Urinary bladder (tissue), 3 donors: ENCODE measurements at regions not wholly inside any gene's neighbourhood (a gene's known extent, or its start where the extent isn't known, plus 50 kb on each side); places are given as distances from the start of the nearest gene placed in this dataset.
"Not testable (repeated sequence)": the region's sequence is repeated elsewhere in the genome, so short reads cannot be mapped to it uniquely, and the experiment has no call there.

ENCODE experiments used
- DNase-seq: peaks from one replicate; pipeline ENCODE4 v3.0.0-alpha.2; 2015; ENCODE audit errors: extremely low spot score
- H3K27ac ChIP-seq: one replicate; pipeline ENCODE4 v1.5.1; 2013; ENCODE audit warnings: low read depth, mild to moderate bottlenecking, moderate library complexity
- H3K36me3 ChIP-seq: one replicate; pipeline ENCODE4 v1.6.1; 2013; ENCODE audit warnings: mild to moderate bottlenecking, moderate library complexity; ENCODE audit not compliant: insufficient read depth
- H3K4me1 ChIP-seq: one replicate; pipeline ENCODE4 v1.6.1; 2013; ENCODE audit warnings: mild to moderate bottlenecking, moderate library complexity; ENCODE audit not compliant: insufficient read depth
- H3K4me3 ChIP-seq: one replicate; pipeline ENCODE4 v1.5.1; 2013; ENCODE audit warnings: low read depth, low read length
- WGBS: extraction: QIAGEN DNeasy Blood & Tissue Kit; methylation state at CpG from one replicate; pipeline ENCODE4 v1.1.7; 2013; 5-methylcytosine and 5-hydroxymethylcytosine counted together
- donor health status: healthy with polysubstance abuse.
- donor health status: healthy.

DNA sequence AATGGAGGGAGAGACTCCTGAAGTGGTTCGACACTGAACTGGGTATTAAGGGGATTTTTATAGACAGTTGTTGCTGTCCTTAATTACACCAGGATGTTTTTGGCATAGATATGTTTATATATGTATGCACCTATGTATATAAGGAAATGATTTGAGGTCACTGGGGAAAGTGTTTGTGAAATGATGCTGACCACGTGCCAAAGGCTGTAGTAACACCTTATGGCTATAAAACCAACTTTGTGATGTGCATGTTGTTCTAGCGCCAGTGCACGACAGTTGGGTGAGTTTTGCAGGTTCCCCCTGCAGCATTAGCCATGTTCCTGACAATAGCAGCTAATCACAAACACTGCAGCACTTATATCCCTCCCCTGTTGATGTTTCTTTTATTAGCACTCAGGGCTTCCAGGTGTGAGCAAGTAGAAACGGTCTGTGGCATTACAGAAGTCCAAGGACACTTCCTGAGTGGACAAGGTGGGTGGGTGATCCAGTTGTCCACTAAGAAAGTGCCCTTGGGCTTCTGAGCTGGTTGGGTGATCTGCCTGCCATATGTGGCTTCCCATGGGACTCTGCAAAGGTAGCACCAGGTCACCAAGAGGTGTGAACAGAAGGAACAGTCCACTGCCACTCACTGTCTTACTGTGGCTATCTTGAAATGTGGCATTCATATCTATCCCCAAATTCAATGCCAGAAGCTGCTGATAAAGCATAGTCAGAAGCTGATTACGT lies 63.0 kb upstream of the RBM24 start:
- no peaks in the 10 kb centered on the region for H3K36me3 ChIP-seq
- H3K4me1 ChIP-seq = no peaks in the 10 kb centered on the region
- WGBS = 73% methylated on average over 6 of the region's 6 CpGs
- no peak for DNase-seq
- no peak overlapping the region for H3K4me3 ChIP-seq
- H3K27ac ChIP-seq = no peak overlapping the region

DNA sequence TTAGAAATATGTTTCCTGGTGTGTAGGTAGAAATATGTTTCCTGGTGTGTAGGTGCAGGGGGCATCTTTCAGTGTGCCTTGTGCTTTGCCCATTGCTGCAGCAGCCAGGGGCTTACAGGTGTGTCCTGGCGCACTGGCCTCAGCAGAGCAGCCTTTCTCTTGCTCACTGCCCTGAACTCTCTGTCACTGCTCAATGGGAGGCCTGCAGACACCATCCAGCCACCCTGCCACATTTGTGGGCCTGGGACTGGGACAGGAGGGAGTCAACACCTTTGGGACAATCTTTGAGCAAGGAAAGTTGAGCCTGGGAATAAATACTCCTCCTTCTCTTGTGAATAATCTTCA lies 62.4 kb upstream of the RBM24 start:
- 95% methylated on average over 1 of the region's 1 CpG for WGBS
- Histone ChIP-seq H3K4me1 (no peaks in the 10 kb centered on the region), H3K4me3 (no peak overlapping the region), H3K36me3 (no peaks in the 10 kb centered on the region), H3K27ac (no peak overlapping the region)
- DNase-seq = no peak

DNA sequence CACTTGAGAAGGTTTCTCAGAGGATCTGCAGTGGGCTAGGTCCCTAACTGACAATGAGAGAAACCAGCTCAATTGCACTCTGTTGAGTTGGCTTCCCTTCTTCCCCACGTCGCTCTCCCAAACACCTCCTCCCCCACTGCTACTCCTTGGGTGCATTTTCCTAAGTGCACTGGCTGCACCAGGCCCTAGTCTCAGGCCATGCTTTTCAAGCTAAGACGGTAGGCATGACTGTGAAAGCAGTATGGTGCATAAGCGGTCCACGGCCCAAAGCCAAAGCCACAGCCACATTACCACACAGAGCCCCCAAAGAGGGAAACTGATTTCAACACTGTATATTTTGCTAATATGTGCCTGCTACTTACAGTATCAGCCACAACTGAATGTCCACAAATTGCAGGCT lies 62.1 kb upstream of the RBM24 start:
- 87% methylated on average over 5 of the region's 5 CpGs for WGBS

DNA sequence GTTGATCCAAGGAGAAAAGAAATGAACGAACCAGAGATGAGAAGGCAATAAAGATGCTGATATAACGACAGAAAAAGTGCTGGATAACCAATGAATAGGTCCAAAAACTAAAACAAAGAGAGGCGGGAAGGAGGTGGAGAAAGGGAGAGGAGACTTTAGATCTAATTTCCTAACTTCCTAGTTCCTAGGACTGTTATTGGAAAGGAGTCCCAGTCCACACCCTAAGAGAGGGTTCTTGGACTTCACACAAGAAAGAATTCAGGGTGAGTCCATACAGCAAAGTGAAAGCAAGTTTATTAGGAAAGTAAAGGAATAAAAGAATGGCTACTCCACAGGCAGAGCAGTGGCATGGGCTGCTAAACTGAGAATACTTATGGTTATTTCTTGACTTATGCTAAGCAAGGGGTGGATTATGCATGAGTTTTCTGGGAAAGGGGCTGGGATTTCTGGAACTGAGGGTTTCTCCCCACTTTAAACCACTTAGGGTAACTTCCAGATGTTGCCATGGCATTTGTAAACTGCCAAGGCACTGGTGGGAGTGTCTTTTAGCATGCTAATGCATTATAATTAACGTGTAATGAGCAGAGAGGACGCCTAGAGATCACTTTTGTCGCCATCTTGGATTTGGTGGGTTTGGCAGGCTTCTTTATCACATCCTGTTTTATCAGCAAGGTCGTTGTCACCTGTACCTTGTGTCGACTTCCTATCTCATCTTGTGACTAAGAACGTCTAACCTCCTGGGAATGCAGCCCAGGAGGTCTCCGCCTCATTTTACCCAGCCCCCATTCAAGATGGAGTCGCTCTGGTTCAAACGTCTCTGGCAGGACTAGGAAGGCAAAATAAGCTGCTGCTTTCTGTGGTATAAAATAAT lies 60.9 kb upstream of the RBM24 start:
- no peak for DNase-seq
- 75% methylated on average over 12 of the region's 12 CpGs for WGBS
- H3K36me3 ChIP-seq = no peaks in the 10 kb centered on the region
- H3K27ac ChIP-seq = no peak overlapping the region
- H3K4me3 ChIP-seq = no peak overlapping the region
- no peaks in the 10 kb centered on the region for H3K4me1 ChIP-seq

More for the DNA sequence above, 62.1 kb upstream of the RBM24 start:
- DNase-seq = no peak
- Histone ChIP-seq H3K4me1 (no peaks in the 10 kb centered on the region), H3K4me3 (no peak overlapping the region), H3K27ac (no peak overlapping the region), H3K36me3 (no peaks in the 10 kb centered on the region)

DNA sequence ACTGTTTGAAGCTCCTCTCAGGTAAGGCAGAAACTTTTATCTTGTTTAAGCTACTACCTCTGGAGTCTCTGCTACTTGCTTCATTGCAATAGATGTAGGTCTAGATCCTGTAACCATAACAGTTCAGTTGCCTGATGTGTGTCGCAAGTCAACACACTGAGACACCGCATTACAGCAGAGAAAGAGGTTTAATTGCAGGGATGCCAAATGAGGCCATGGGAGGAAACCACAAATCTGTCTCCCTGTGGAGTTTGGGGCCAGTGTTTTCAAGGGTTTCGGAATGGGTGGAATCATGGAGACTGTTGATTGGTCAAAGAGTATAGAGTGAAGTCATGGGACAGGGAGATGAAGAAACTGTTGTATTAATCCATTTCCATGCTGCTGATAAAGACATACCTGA lies 57.1 kb upstream of the RBM24 start:
- 97% methylated on average over 3 of the region's 3 CpGs for WGBS
- no peak overlapping the region for H3K4me3 ChIP-seq
- no peaks in the 10 kb centered on the region for H3K4me1 ChIP-seq
- no peaks in the 10 kb centered on the region for H3K36me3 ChIP-seq
- no peak for DNase-seq
- no peak overlapping the region for H3K27ac ChIP-seq

DNA sequence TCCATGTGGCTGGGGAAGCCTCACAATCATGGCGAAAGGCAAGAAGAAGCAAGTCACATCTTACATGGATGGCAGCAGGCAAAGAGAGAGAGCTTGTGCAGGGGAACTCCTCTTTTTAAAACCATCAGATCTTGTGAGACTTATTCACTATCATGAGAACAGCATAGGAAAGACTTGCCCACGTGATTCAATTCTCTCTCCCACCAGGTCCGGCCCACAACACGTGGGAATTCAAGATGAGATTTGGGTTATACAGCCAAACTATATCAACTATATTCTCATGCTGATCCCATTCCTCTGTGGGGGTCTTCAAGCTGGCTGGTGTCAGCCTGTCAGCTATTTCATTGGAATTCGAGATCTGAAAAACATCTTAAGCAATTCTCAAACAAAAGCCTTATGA lies 56.7 kb upstream of the RBM24 start:
- WGBS = 91% methylated on average over 5 of the region's 5 CpGs
- not testable (repeated sequence) for DNase-seq, H3K36me3 ChIP-seq, H3K4me1 ChIP-seq, H3K4me3 ChIP-seq, H3K27ac ChIP-seq

DNA sequence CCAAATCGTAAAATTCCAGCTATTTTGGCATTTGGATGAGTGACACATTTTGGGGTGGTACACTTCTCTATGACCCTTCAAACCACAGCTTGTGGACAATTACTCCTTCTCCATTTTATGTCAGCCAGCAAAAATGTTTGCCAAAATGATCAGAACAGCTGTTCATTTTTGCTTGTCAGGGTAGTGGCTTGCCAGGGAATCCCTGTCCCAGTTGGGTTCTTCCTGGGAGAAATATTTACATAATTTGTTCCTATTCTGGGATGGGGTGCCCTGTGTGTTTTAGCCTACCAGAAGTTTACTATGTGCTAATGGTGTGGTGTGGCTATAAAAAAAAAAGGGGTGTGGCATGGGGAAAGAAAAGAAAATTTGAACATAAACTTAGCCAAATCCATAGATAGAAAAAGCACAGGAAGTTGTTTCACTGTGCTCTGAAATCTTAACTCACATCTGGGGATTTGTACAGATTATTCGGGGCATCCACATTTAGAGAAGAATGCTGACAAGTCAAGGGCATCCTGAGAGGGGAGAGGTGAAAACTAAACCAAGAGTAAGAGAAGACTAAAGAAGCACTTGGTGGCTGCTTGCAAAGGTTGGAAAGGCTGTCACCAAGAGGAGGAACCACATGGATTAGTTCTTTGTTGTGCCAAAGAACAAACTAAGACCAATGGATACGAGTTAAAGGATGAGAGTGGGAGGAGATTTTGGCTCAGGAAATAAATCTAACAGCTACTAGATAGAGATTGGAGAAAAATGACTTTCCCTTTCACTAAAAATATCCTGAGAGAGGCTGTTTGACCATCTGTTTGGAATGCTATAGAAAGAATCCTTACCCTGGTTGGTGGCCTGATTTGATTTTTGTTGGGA lies 55.2 kb upstream of the RBM24 start:
- no peaks in the 10 kb centered on the region for H3K4me1 ChIP-seq
- no peak for DNase-seq
- H3K4me3 ChIP-seq = no peak overlapping the region
- no peak overlapping the region for H3K27ac ChIP-seq
- no peaks in the 10 kb centered on the region for H3K36me3 ChIP-seq
- 37% methylated on average over 3 of the region's 3 CpGs for WGBS

DNA sequence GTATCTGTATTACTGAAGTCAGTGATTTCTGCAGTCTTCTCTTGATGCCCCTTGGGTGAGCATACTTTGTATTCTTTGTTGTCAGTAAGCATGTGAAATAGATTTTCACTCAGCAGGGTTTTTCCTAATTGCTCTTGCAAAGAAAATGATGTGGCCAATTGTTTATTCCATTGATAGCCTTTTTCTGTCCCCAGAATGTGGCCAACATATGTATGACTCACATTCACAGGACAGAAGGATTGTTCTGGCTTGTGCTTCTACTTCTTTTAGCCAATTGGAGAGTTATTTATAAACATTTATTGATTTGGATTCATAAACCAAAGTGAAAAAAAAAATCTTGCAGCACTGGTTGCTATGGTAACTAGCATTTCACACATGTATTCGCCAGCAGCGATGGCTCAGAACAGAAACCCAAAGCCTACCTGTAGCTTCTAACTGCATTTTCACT lies 54.4 kb upstream of the RBM24 start:
- H3K27ac ChIP-seq = no peak overlapping the region
- H3K4me1 ChIP-seq = no peaks in the 10 kb centered on the region
- H3K4me3 ChIP-seq = no peak overlapping the region
- H3K36me3 ChIP-seq = no peaks in the 10 kb centered on the region
- DNase-seq = no peak
- WGBS = 63% methylated on average over 2 of the region's 2 CpGs

DNA sequence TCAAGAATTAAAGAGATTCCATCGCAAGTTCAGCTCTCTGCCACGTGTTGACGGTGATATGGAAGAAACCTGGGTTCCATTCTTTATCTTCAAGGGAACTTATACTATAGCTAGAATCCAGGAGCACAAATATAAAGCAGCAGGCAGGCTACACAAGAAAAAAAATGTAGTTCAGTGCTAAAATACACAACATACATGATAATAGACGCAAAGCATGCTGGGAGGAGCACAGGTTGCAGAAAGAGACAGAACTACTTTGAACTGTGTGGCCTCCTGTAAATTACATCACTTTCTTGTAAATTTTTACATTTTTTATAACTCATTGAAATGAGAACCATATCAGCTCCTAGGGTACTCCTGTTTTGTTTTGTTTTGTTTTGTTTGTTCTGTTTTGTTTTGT lies 53.8 kb upstream of the RBM24 start:
- no peaks in the 10 kb centered on the region for H3K4me1 ChIP-seq
- WGBS = 83% methylated on average over 4 of the region's 4 CpGs

More for the DNA sequence above, 53.8 kb upstream of the RBM24 start:
- Histone ChIP-seq H3K36me3 (no peaks in the 10 kb centered on the region), H3K4me3 (no peak overlapping the region), H3K27ac (no peak overlapping the region)
- no peak for DNase-seq
